IMR-90 (cell line): ENCODE measurements at regions not wholly inside any gene's neighbourhood (a gene's known extent, or its start where the extent isn't known, plus 50 kb on each side); places are given as distances from the start of the nearest gene placed in this dataset.

Experiments
- ATAC-seq: fragments of 200-7000 bp; cut with Tn5 transposase; 2 replicates; pipeline ENCODE4 v1.9.1; 2020; ENCODE audit warnings: low read depth, mild to moderate bottlenecking, moderate library complexity
- BruUV-seq: library from RNA; stranded (reverse); fragments of 400-500 nt; replicated peaks from 2 replicates; lab custom pipeline; 2021; lab: Mats Ljungman, UMichigan
- CTCF ChIA-PET: fragments of 300-600 bp; formaldehyde crosslinking; extraction: SDS; loops from one replicate; lab custom pipeline; 2021; ENCODE audit warnings: antibody characterized with exemption; lab: Yijun Ruan, JAX
- POLR2A ChIA-PET: fragments of 300-600 bp; sonication (Branson Sonifier 250); formaldehyde crosslinking; loops from one replicate; lab custom pipeline; 2022; ENCODE audit warnings: antibody characterized with exemption; ENCODE audit not compliant: unreplicated experiment; lab: Charles Lee
- DNase-seq: peaks from one replicate; pipeline ENCODE4 v3.0.0; 2013
- H2AFZ ChIP-seq: replicated peaks from 2 replicates; pipeline ENCODE3; 2013; ENCODE audit warnings: low read length, mild to moderate bottlenecking; ENCODE audit not compliant: poor library complexity
- H2AK5ac ChIP-seq: 2 replicates; pipeline ENCODE4 v1.6.1; 2013; ENCODE audit warnings: low read depth, low read length, inconsistent platforms
- H2AK9ac ChIP-seq: replicated peaks from 2 replicates; pipeline ENCODE3; 2013; ENCODE audit warnings: mild to moderate bottlenecking, low read depth, low read length, moderate library complexity; ENCODE audit not compliant: poor library complexity
- H2BK120ac ChIP-seq: 2 replicates; pipeline ENCODE4 v1.6.1; 2013; ENCODE audit warnings: low read depth, low read length, inconsistent platforms
- H2BK15ac ChIP-seq: 3 replicates; pipeline ENCODE4 v1.6.1; 2013; ENCODE audit warnings: low read depth, low read length, inconsistent platforms
- H2BK20ac ChIP-seq: 2 replicates; pipeline ENCODE4 v1.6.1; 2013; ENCODE audit warnings: low read depth, mild to moderate bottlenecking, inconsistent platforms, low read length, moderate library complexity
- H2BK5ac ChIP-seq: 2 replicates; pipeline ENCODE4 v1.6.1; 2013; ENCODE audit warnings: mild to moderate bottlenecking, low read depth, low read length, inconsistent platforms; ENCODE audit not compliant: poor library complexity, severe bottlenecking
- H3K14ac ChIP-seq: replicated peaks from 2 replicates; pipeline ENCODE4 v1.6.1; 2013; ENCODE audit warnings: low read depth, low read length, inconsistent platforms
- H3K18ac ChIP-seq: 2 replicates; pipeline ENCODE4 v1.6.1; 2013; ENCODE audit warnings: low read depth, low read length, control low read depth
- H3K23ac ChIP-seq: 2 replicates; pipeline ENCODE4 v1.6.1; 2013; ENCODE audit warnings: low read depth, low read length, inconsistent platforms
- H3K27ac ChIP-seq: 2 replicates; pipeline ENCODE4 v1.5.1; 2013; ENCODE audit warnings: mild to moderate bottlenecking, control low read depth, low read length; ENCODE audit not compliant: insufficient read depth
- H3K27me3 ChIP-seq: 2 replicates; pipeline ENCODE4 v1.6.1; 2013; ENCODE audit warnings: low read length; ENCODE audit not compliant: control insufficient read depth, insufficient read depth
- H3K36me3 ChIP-seq: 2 replicates; pipeline ENCODE4 v1.6.1; 2013; ENCODE audit warnings: low read length, mixed read lengths; ENCODE audit not compliant: control insufficient read depth, insufficient read depth
- H3K4ac ChIP-seq: 2 replicates; pipeline ENCODE4 v1.6.1; 2013; ENCODE audit warnings: low read depth, low read length, inconsistent platforms
- H3K4me1 ChIP-seq: 2 replicates; pipeline ENCODE4 v1.6.1; 2013; ENCODE audit warnings: low read length, mixed read lengths; ENCODE audit not compliant: control insufficient read depth, insufficient read depth
- H3K4me2 ChIP-seq: 2 replicates; pipeline ENCODE4 v1.6.1; 2013; ENCODE audit warnings: low read depth, mild to moderate bottlenecking, control low read depth, low read length, moderate library complexity
- H3K4me3 ChIP-seq: 2 replicates; pipeline ENCODE4 v1.5.1; 2013; ENCODE audit warnings: low read depth, mild to moderate bottlenecking, control low read depth, low read length, moderate library complexity; ENCODE audit not compliant: insufficient read depth
- H3K56ac ChIP-seq: 2 replicates; pipeline ENCODE4 v1.6.1; 2013; ENCODE audit warnings: low read length, inconsistent platforms; ENCODE audit not compliant: insufficient read depth; ENCODE audit errors: extremely low read depth
- H3K79me1 ChIP-seq, 2 experiments: 2 replicates each; pipeline ENCODE4 v1.6.1; 2013; ENCODE audit warnings: low read length in 2 of 2, inconsistent platforms in 1 of 2, low read depth in 1 of 2
- H3K9ac ChIP-seq: 2 replicates; pipeline ENCODE4 v1.6.1; 2013; ENCODE audit warnings: low read depth, low read length, control low read depth
- H3K9me1 ChIP-seq: 2 replicates; pipeline ENCODE4 v1.6.1; 2013; ENCODE audit warnings: low read length, inconsistent platforms; ENCODE audit not compliant: insufficient read depth
- H3K9me3 ChIP-seq: 2 replicates; pipeline ENCODE4 v1.6.1; 2013; ENCODE audit warnings: low read length; ENCODE audit not compliant: control insufficient read depth, insufficient read depth
- H4K20me1 ChIP-seq: 2 replicates; pipeline ENCODE4 v1.6.1; 2013; ENCODE audit warnings: low read length, inconsistent platforms; ENCODE audit not compliant: insufficient read depth
- H4K5ac ChIP-seq: 2 replicates; pipeline ENCODE4 v1.6.1; 2013; ENCODE audit warnings: mild to moderate bottlenecking, low read depth, low read length, control low read depth
- H4K8ac ChIP-seq, 2 experiments: 2 replicates each; pipeline ENCODE4 v1.6.1; 2013; ENCODE audit warnings: low read depth in 2 of 2, low read length in 2 of 2, control low read depth in 1 of 2, inconsistent platforms in 1 of 2
- H4K91ac ChIP-seq: 2 replicates; pipeline ENCODE4 v1.6.1; 2013; ENCODE audit warnings: low read depth, low read length, inconsistent platforms; ENCODE audit not compliant: insufficient read depth
- CEBPB ChIP-seq: IDR thresholded peaks from 2 replicates; pipeline ENCODE4 v1.6.1; 2012; ENCODE audit warnings: low read depth, low read length, improper control_type of control experiment
- CTCF ChIP-seq: conservative IDR thresholded peaks from 2 replicates; pipeline ENCODE4 v1.5.1; 2012; ENCODE audit warnings: mild to moderate bottlenecking, low read depth, low read length, improper control_type of control experiment
- MAFK ChIP-seq: IDR thresholded peaks from 2 replicates; pipeline ENCODE4 v1.6.1; 2012; ENCODE audit warnings: low read depth, low read length, improper control_type of control experiment
- dilution Hi-C: fragments of 300-500 bp; cut with HindIII; formaldehyde crosslinking; loops from one replicate; pipeline ENCODE4 v1.14.3; 2018; ENCODE audit warnings: low sequenced_read_pairs; ENCODE audit not compliant: unreplicated experiment
- in situ Hi-C: fragments of 300-500 bp; cut with MboI; formaldehyde crosslinking; loops from 3 replicates; pipeline ENCODE4 v1.14.3; 2019; ENCODE audit warnings: low sequenced_read_pairs, inconsistent platforms, mixed read lengths
- intact Hi-C: fragments of 100-400 bp; cut with micrococcal nuclease; formaldehyde crosslinking; loops from 2 replicates; pipeline ENCODE4 v1.10.0; 2022

GRCh38 chr2:136179602-136179975 is 61.6 kb upstream of the CXCR4 start:
- Histone ChIP-seq H4K8ac (no peak overlapping the region), H3K9ac (no peak overlapping the region), H3K36me3 (no peaks in the 10 kb centered on the region), H3K4me3 (no peak overlapping the region), H2AK9ac (no peak overlapping the region), H2BK20ac (no peak overlapping the region), H3K23ac (no peak overlapping the region), H4K91ac (no peak overlapping the region), H3K14ac (no peak overlapping the region), H3K4ac (no peak overlapping the region), H3K4me2 (no peak overlapping the region), H2BK15ac (no peak overlapping the region), H2BK5ac (no peak overlapping the region), H3K56ac (no peak overlapping the region), H4K5ac (no peak overlapping the region), H3K4me1 (no peaks in the 10 kb centered on the region), H3K79me1 (no peaks in the 10 kb centered on the region), H4K20me1 (no peaks in the 10 kb centered on the region), H2BK120ac (no peak overlapping the region), H2AFZ (no peak overlapping the region), H3K9me1 (no peaks in the 10 kb centered on the region), H3K18ac (no peak overlapping the region), H3K27ac (no peak overlapping the region), H2AK5ac (no peak overlapping the region), H3K27me3 (no peaks in the 10 kb centered on the region), H3K9me3 (no peaks in the 10 kb centered on the region)
- DNase-seq (no peak), ATAC-seq (no peak)
- ChIA-PET CTCF (no interaction called here), POLR2A (no interaction called here)
- intact Hi-C loops, result no loop called here
- no TSS peak for BruUV-seq
- no peak for TF ChIP-seq CEBPB
- TF ChIP-seq MAFK, result no peak
- TF ChIP-seq CTCF, result no peak
- dilution Hi-C loops, result no loop called here
- in situ Hi-C loops, result no loop called here
